PFSK-1 (cell line): ENCODE measurements at regions not wholly inside any gene's neighbourhood (a gene's known extent, or its start where the extent isn't known, plus 50 kb on each side); places are given as distances from the start of the nearest gene placed in this dataset.

Experiments used
- FOXP2 ChIP-seq: optimal IDR thresholded peaks from 2 replicates; pipeline ENCODE3; 2011; ENCODE audit warnings: borderline replicate concordance, control low read depth, inconsistent platforms; ENCODE audit not compliant: insufficient read depth; ENCODE audit errors: extremely low read length, extremely low read depth
- POLR2AphosphoS5 ChIP-seq: IDR thresholded peaks from 2 replicates; pipeline ENCODE4 v1.6.1; 2012; ENCODE audit warnings: low read depth, mild to moderate bottlenecking, control low read depth, low read length, moderate library complexity
- SIN3A ChIP-seq: IDR thresholded peaks from 2 replicates; pipeline ENCODE4 v1.6.1; 2012; ENCODE audit warnings: mild to moderate bottlenecking, low read length, moderate library complexity, borderline replicate concordance; ENCODE audit not compliant: insufficient read depth
- TAF1 ChIP-seq: IDR thresholded peaks from 2 replicates; pipeline ENCODE4 v1.6.1; 2012; ENCODE audit warnings: low read length, control low read depth, borderline replicate concordance; ENCODE audit not compliant: insufficient read depth
- TF ChIP-seq, protein P1 (sequence below), 2 experiments: IDR thresholded peaks; 2 replicates each; pipeline versions ENCODE4 v1.6.1 to v1.8.0; 2011 to 2012; ENCODE audit warnings: low read depth in 2 of 2, low read length in 2 of 2, control low read depth in 1 of 2, inconsistent platforms in 1 of 2, mild to moderate bottlenecking in 1 of 2, moderate library complexity in 1 of 2; ENCODE audit not compliant: insufficient read depth in 1 of 2

DNA sequence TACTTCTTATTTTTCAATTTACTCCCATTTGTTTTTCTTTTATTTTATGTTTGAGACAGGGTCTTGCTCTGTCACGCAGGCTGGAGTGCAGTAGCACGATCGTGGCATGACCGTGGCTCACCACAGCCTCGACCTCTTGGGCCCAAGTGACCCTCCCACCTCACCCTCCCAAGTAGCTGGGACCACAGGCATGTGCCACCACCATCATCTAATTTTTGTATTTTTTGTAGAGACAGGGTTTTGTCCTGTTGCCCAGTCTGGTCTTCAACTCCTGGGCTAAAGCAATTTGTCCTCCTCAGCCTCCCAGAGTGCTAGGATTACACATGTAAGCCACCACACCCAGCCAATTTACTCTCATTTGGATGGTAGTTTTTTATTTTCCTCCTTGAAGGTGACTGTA lies 679.3 kb upstream of the CCDC179 start:
- no peak for TF ChIP-seq FOXP2
- TF ChIP-seq TAF1, result no peak
- no peak for TF ChIP-seq POLR2AphosphoS5
- TF ChIP-seq SIN3A, result no peak
- TF ChIP-seq, protein P1, sequence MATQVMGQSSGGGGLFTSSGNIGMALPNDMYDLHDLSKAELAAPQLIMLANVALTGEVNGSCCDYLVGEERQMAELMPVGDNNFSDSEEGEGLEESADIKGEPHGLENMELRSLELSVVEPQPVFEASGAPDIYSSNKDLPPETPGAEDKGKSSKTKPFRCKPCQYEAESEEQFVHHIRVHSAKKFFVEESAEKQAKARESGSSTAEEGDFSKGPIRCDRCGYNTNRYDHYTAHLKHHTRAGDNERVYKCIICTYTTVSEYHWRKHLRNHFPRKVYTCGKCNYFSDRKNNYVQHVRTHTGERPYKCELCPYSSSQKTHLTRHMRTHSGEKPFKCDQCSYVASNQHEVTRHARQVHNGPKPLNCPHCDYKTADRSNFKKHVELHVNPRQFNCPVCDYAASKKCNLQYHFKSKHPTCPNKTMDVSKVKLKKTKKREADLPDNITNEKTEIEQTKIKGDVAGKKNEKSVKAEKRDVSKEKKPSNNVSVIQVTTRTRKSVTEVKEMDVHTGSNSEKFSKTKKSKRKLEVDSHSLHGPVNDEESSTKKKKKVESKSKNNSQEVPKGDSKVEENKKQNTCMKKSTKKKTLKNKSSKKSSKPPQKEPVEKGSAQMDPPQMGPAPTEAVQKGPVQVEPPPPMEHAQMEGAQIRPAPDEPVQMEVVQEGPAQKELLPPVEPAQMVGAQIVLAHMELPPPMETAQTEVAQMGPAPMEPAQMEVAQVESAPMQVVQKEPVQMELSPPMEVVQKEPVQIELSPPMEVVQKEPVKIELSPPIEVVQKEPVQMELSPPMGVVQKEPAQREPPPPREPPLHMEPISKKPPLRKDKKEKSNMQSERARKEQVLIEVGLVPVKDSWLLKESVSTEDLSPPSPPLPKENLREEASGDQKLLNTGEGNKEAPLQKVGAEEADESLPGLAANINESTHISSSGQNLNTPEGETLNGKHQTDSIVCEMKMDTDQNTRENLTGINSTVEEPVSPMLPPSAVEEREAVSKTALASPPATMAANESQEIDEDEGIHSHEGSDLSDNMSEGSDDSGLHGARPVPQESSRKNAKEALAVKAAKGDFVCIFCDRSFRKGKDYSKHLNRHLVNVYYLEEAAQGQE (IDR thresholded peaks at IDR 0.05; ENCODE audit: insufficient read depth in 1 of 2, low read depth in 2 of 2, low read length in 2 of 2), result no peak

DNA sequence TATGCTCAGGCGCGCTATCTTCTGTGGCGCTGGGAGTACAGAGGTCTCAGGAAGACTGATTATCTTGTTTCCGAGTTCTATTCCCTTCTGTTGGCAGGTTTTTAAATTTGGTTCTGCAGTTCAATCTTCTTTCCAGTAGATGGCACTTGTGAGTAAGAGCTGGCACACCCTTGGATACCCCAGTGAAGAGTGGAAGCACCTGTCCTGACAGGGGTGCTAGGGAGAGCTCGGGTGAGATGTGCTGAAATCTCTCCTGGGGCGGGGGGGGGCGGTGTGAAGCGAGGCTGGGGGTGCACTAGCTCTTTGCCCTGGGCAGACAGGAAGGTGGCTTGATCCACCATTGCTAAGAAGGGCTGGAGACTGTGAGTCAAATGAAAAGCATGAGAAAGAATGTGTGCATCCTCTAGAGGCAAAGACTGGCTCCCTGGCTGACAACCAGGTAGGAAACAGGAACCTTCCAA lies 679.9 kb upstream of the CCDC179 start:
- TF ChIP-seq FOXP2 (no peak), POLR2AphosphoS5 (no peak), TAF1 (no peak), SIN3A (no peak)
- TF ChIP-seq, protein P1 (IDR thresholded peaks at IDR 0.05; ENCODE audit: insufficient read depth in 1 of 2, low read depth in 2 of 2, low read length in 2 of 2), result no peak

DNA sequence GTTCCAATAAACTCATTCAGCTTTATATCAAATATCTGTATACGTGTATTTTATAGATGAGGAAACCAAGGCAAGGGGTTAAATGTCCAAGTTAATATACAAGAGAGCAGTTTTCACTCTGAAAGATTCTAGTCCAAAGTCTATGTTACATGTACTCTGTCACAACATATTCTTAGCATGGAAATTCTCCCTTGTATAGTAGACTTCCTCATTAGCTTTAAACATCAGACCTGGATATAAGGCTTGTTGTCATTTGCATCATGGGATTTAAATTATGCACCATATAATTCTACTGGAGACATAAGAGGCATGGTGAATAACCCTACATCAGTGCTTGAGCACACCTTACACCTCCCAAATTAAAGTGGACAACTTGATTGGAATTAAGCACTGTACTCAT lies 681.9 kb upstream of the CCDC179 start:
- no peak for TF ChIP-seq TAF1
- no peak for TF ChIP-seq FOXP2
- TF ChIP-seq SIN3A, result no peak
- TF ChIP-seq POLR2AphosphoS5, result no peak
- TF ChIP-seq, protein P1 (IDR thresholded peaks at IDR 0.05; ENCODE audit: insufficient read depth in 1 of 2, low read depth in 2 of 2, low read length in 2 of 2), result no peak

DNA sequence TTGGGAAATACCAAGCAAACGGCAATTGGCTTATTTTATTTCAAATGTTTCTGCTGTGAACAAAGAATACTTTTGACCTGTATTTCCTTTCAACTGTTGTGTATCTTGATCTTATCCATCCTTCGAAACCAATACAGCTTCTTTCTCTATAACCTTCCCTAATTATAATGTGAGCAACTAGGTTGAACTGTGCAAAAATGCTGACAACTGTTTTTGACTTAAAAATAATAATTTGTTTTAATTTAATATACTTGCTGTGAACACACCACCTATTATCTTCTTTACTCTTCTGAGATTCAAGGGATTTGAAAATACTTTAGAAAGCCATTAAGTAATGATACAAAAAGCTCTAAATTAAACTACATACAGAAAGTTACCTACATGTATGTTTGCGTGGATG lies 682.5 kb upstream of the CCDC179 start:
- no peak for TF ChIP-seq POLR2AphosphoS5
- TF ChIP-seq, protein P1 (IDR thresholded peaks at IDR 0.05; ENCODE audit: insufficient read depth in 1 of 2, low read depth in 2 of 2, low read length in 2 of 2), result no peak
- TF ChIP-seq FOXP2, result no peak
- no peak for TF ChIP-seq TAF1
- TF ChIP-seq SIN3A, result no peak

DNA sequence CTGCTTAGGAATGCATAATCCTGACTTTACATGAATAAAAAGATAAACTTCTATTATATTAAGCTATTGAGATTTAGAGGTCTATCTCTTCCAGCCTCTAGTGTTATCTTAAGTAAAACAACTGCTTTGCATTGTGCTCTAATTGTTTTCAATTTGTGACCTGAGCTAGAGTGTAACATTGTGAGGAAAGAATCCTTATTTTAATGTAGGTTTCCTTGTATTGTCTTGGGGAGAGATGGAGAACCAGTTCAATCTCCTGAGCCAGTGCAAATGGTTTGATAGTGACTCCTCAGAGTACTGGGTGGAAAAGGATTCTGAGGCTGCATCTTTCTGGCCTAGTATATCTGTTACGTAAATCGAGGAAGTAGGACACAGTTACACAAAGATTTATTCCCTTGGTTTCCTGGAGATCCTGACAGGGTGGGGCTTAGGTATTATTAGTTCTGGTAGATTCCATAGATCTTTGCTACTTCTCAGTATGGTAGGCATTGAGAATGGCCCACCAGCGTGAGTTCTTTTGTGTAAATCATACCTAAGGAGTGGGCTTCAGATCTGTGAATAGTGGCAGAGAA lies 683.5 kb upstream of the CCDC179 start:
- TF ChIP-seq POLR2AphosphoS5, result no peak
- TF ChIP-seq TAF1, result no peak
- TF ChIP-seq SIN3A, result no peak
- TF ChIP-seq, protein P1 (IDR thresholded peaks at IDR 0.05; ENCODE audit: insufficient read depth in 1 of 2, low read depth in 2 of 2, low read length in 2 of 2), result no peak
- no peak for TF ChIP-seq FOXP2
